ENCODE measurements at regions not wholly inside any gene's neighbourhood (a gene's known extent, or its start where the extent isn't known, plus 50 kb on each side); places are given as distances from the start of the nearest gene placed in this dataset.

GRCh38 chr15:100809587-100809986 lies 70.0 kb upstream of the ALDH1A3 start:
- no peak overlapping the region for H2BK20ac ChIP-seq (ENCODE audit: low read length)
- no peak overlapping the region for H4K91ac ChIP-seq (replicated peaks; ENCODE audit: insufficient read length, low read length)
- no peaks in the 10 kb centered on the region for H3K4me1 ChIP-seq (replicated peaks in 1 of 4; ENCODE audit: control insufficient read depth in 3 of 4, insufficient read depth in 4 of 4, low read length in 3 of 4)
- no peak overlapping the region for H4K5ac ChIP-seq (ENCODE audit: insufficient read length, low read depth, low read length)
- no peak overlapping the region for H2BK15ac ChIP-seq (ENCODE audit: low read length)
- no peaks in the 10 kb centered on the region for H3K23me2 ChIP-seq (ENCODE audit: low read depth, low read length)
- H2AFZ ChIP-seq (ENCODE audit: low read length) = no peak overlapping the region
- H3K79me1 ChIP-seq (ENCODE audit: low read depth, low read length) = no peaks in the 10 kb centered on the region
- H2BK120ac ChIP-seq (replicated peaks; ENCODE audit: low read depth, low read length) = no peak overlapping the region
- FAIRE-seq = no peak
- no peak overlapping the region for H3K4me3 ChIP-seq (ENCODE audit: extremely low read depth in 1 of 4, insufficient read depth in 2 of 4, low read depth in 3 of 4, low read length in 4 of 4)
- H3K9me3 ChIP-seq (ENCODE audit: insufficient read depth in 2 of 2, low read depth in 1 of 2, low read length in 1 of 2) = no peaks in the 10 kb centered on the region
- H3K36me3 ChIP-seq (ENCODE audit: control insufficient read depth in 2 of 4, insufficient read depth in 4 of 4, low read length in 3 of 4) = no peaks in the 10 kb centered on the region
- no peak overlapping the region for H2BK5ac ChIP-seq (ENCODE audit: low read depth, low read length)
- 80% methylated on average over 3 of the region's 3 CpGs; no CpG with 5 or more reads in 1 of the 2 experiments for WGBS, 2 experiments (ENCODE audit: extremely low coverage in 1 of 2, insufficient coverage in 1 of 2, insufficient read length in 1 of 2, insufficient replicate concordance in 2 of 2, low coverage in 1 of 2, low lambda C conversion rate in 2 of 2, missing lambda C conversion rate in 1 of 2)
- no peak overlapping the region for H3K18ac ChIP-seq (ENCODE audit: extremely low read depth, low read length)
- no peak overlapping the region for H3K9ac ChIP-seq (replicated peaks in 1 of 4; ENCODE audit: extremely low read depth in 1 of 4, low read depth in 3 of 4, low read length in 3 of 4)
- no peak overlapping the region for H3K4me2 ChIP-seq (ENCODE audit: insufficient read depth in 1 of 2, low read depth in 2 of 2, low read length in 2 of 2)
- H3K4ac ChIP-seq (replicated peaks; ENCODE audit: insufficient read length, low read depth, low read length) = no peak overlapping the region
- no peak overlapping the region for H3K23ac ChIP-seq (ENCODE audit: insufficient read length)
- POLR2A ChIA-PET (ENCODE audit: partially characterized antibody) = no interaction called here
- H4K8ac ChIP-seq (ENCODE audit: extremely low read depth, insufficient read depth, low read length) = no peak overlapping the region
- H4K20me1 ChIP-seq (replicated peaks in 1 of 2; ENCODE audit: control insufficient read depth in 1 of 2, insufficient read depth in 2 of 2, low read length in 2 of 2) = no peaks in the 10 kb centered on the region
- H2BK12ac ChIP-seq (ENCODE audit: low read depth, low read length) = no peak overlapping the region
- no peak overlapping the region for H3K14ac ChIP-seq (ENCODE audit: insufficient read length)
- no peak for DNase-seq (ENCODE audit: low read depth in 1 of 2, low spot score in 2 of 2)
- H3K56ac ChIP-seq (replicated peaks; ENCODE audit: insufficient read length, low read depth, low read length) = no peak overlapping the region
- CTCF ChIA-PET (ENCODE audit: partially characterized antibody) = interaction anchor here (1.1 kb wide), 1 partner anchor 56 kb away, joined by 4 read pairs; no protein-coding TSS in a partner anchor
- H3K27me3 ChIP-seq (replicated peaks in 1 of 4; ENCODE audit: control insufficient read depth in 3 of 4, extremely low read depth in 1 of 4, insufficient read depth in 3 of 4, low read length in 3 of 4) = no peaks in the 10 kb centered on the region
- no peaks in the 10 kb centered on the region for H3K79me2 ChIP-seq (ENCODE audit: control insufficient read depth in 1 of 2, insufficient read depth in 2 of 2, low read length in 2 of 2)
- no peak overlapping the region for H3K27ac ChIP-seq (ENCODE audit: low read depth, low read length)
- H2AK5ac ChIP-seq (ENCODE audit: low read depth, low read length) = no peak overlapping the region
- TF ChIP-seq SIN3A (conservative IDR thresholded peaks at IDR 0.05 in 1 of 2, IDR thresholded peaks at IDR 0.05 in 1 of 2; ENCODE audit: low read depth in 1 of 2, low read length in 2 of 2) (no peak), BRCA1 (IDR thresholded peaks at IDR 0.05; ENCODE audit: low read depth, low read length) (no peak)

Data from H1 (cell line).